H1 (cell line): ENCODE measurements at regions not wholly inside any gene's neighbourhood (a gene's known extent, or its start where the extent isn't known, plus 50 kb on each side); places are given as distances from the start of the nearest gene placed in this dataset.

Experiments used
- CTCF ChIA-PET: fragments of 300-600 bp; sonication (Branson Sonifier 250); formaldehyde crosslinking; loops from one replicate; lab custom pipeline; 2021; ENCODE audit not compliant: partially characterized antibody; lab: Charles Lee
- POLR2A ChIA-PET: fragments of 300-600 bp; sonication (Branson Sonifier 250); formaldehyde crosslinking; loops from one replicate; lab custom pipeline; 2021; ENCODE audit warnings: inconsistent platforms; ENCODE audit not compliant: partially characterized antibody; lab: Charles Lee
- DNase-seq, 2 experiments: peaks; one replicate each; pipeline versions ENCODE4 v3.0.0 to v3.0.0-alpha.2; 2010 to 2022; ENCODE audit warnings: low spot score in 2 of 2, low read depth in 1 of 2, mixed read lengths in 1 of 2
- FAIRE-seq: peaks from 2 replicates; lab custom pipeline; 2011; peaks lifted over from hg19 to GRCh38; lab: Jason Lieb, UNC
- H2AFZ ChIP-seq: 2 replicates; pipeline ENCODE4 v1.8.1; 2012; ENCODE audit warnings: low read length, inconsistent platforms
- H2AK5ac ChIP-seq: 2 replicates; pipeline ENCODE4 v1.6.1; 2013; ENCODE audit warnings: low read depth, low read length
- H2BK120ac ChIP-seq: replicated peaks from 2 replicates; pipeline ENCODE3; 2013; ENCODE audit warnings: low read depth, low read length, inconsistent platforms
- H2BK12ac ChIP-seq: 2 replicates; pipeline ENCODE4 v1.6.1; 2013; ENCODE audit warnings: low read depth, low read length
- H2BK15ac ChIP-seq: 2 replicates; pipeline ENCODE4 v1.6.1; 2013; ENCODE audit warnings: low read length
- H2BK20ac ChIP-seq: 2 replicates; pipeline ENCODE4 v1.6.1; 2013; ENCODE audit warnings: low read length
- H2BK5ac ChIP-seq: 2 replicates; pipeline ENCODE4 v1.6.1; 2013; ENCODE audit warnings: low read depth, low read length
- H3K14ac ChIP-seq: 2 replicates; pipeline ENCODE4 v1.6.1; 2013; ENCODE audit warnings: inconsistent platforms; ENCODE audit not compliant: insufficient read length
- H3K18ac ChIP-seq: 2 replicates; pipeline ENCODE4 v1.6.1; 2013; ENCODE audit warnings: low read length; ENCODE audit errors: extremely low read depth
- H3K23ac ChIP-seq: 2 replicates; pipeline ENCODE4 v1.6.1; 2013; ENCODE audit warnings: inconsistent platforms; ENCODE audit not compliant: insufficient read length
- H3K23me2 ChIP-seq: 2 replicates; pipeline ENCODE4 v1.6.1; 2013; ENCODE audit warnings: low read depth, low read length
- H3K27ac ChIP-seq: 2 replicates; pipeline ENCODE4 v1.6.1; 2011; ENCODE audit warnings: low read depth, low read length, inconsistent platforms
- H3K27me3 ChIP-seq, 4 experiments: replicated peaks in 1 of 4; 1 replicate in 1 of 4; 2 replicates in 3 of 4; pipeline versions ENCODE4 v1.6.1 to v1.8.1; 2011 to 2013; ENCODE audit warnings: low read length in 3 of 4, mild to moderate bottlenecking in 3 of 4, inconsistent platforms in 2 of 4, mixed read lengths in 2 of 4, moderate library complexity in 1 of 4; ENCODE audit not compliant: control insufficient read depth in 3 of 4, insufficient read depth in 3 of 4; ENCODE audit errors: extremely low read depth in 1 of 4
- H3K36me3 ChIP-seq, 4 experiments: 2 replicates each; pipeline versions ENCODE4 v1.6.1 to v1.8.1; 2011 to 2013; ENCODE audit warnings: mild to moderate bottlenecking in 4 of 4, low read length in 3 of 4, moderate library complexity in 2 of 4, control low read depth in 1 of 4, inconsistent platforms in 1 of 4; ENCODE audit not compliant: insufficient read depth in 4 of 4, control insufficient read depth in 2 of 4
- H3K4ac ChIP-seq: replicated peaks from 2 replicates; pipeline ENCODE3; 2013; ENCODE audit warnings: low read length, low read depth, mixed read lengths, inconsistent platforms; ENCODE audit not compliant: insufficient read length
- H3K4me1 ChIP-seq, 4 experiments: replicated peaks in 1 of 4; 1 replicate in 1 of 4; 2 replicates in 3 of 4; pipeline versions ENCODE4 v1.6.1 to v1.8.1; 2011 to 2013; ENCODE audit warnings: low read length in 3 of 4, inconsistent platforms in 2 of 4, mixed read lengths in 1 of 4; ENCODE audit not compliant: insufficient read depth in 4 of 4, control insufficient read depth in 3 of 4
- H3K4me2 ChIP-seq, 2 experiments: 2 replicates each; pipeline versions ENCODE4 v1.6.1 to v1.8.1; 2011 to 2013; ENCODE audit warnings: low read depth in 2 of 2, low read length in 2 of 2, control low read depth in 1 of 2, inconsistent platforms in 1 of 2, mild to moderate bottlenecking in 1 of 2; ENCODE audit not compliant: insufficient read depth in 1 of 2
- H3K4me3 ChIP-seq, 4 experiments: fragments of 200-600, 300-600 bp in 1 of 4; sonication (generic), shearing (Covaris generic), sonication (Bioruptor Twin) in 1 of 4; 2 replicates each; pipeline versions ENCODE4 v1.5.1 to v1.8.1; 2011 to 2016; ENCODE audit warnings: low read length in 4 of 4, low read depth in 3 of 4, control low read depth in 2 of 4, inconsistent platforms in 2 of 4, mild to moderate bottlenecking in 2 of 4, mixed read lengths in 1 of 4, moderate library complexity in 1 of 4; ENCODE audit not compliant: insufficient read depth in 2 of 4; ENCODE audit errors: extremely low read depth in 1 of 4
- H3K56ac ChIP-seq: replicated peaks from 2 replicates; pipeline ENCODE3; 2013; ENCODE audit warnings: low read depth, mild to moderate bottlenecking, mixed read lengths, low read length, inconsistent platforms; ENCODE audit not compliant: insufficient read length
- H3K79me1 ChIP-seq: 2 replicates; pipeline ENCODE4 v1.6.1; 2013; ENCODE audit warnings: low read depth, low read length, control low read depth
- H3K79me2 ChIP-seq, 2 experiments: 2 replicates each; pipeline versions ENCODE4 v1.6.1 to v1.8.1; 2012 to 2013; ENCODE audit warnings: low read length in 2 of 2, mild to moderate bottlenecking in 2 of 2, inconsistent platforms in 1 of 2; ENCODE audit not compliant: insufficient read depth in 2 of 2, control insufficient read depth in 1 of 2
- H3K9ac ChIP-seq, 4 experiments: replicated peaks in 1 of 4; 1 replicate in 1 of 4; 2 replicates in 3 of 4; pipeline versions ENCODE4 v1.6.1 to v1.8.1; 2011 to 2013; ENCODE audit warnings: low read depth in 3 of 4, low read length in 3 of 4, control low read depth in 2 of 4, mild to moderate bottlenecking in 2 of 4, moderate library complexity in 2 of 4, inconsistent platforms in 1 of 4; ENCODE audit errors: extremely low read depth in 1 of 4
- H3K9me3 ChIP-seq, 2 experiments: 2 replicates each; pipeline versions ENCODE4 v1.6.1 to v1.8.1; 2012 to 2013; ENCODE audit warnings: mild to moderate bottlenecking in 2 of 2, moderate library complexity in 2 of 2, control low read depth in 1 of 2, inconsistent platforms in 1 of 2, low read depth in 1 of 2, low read length in 1 of 2, mixed read lengths in 1 of 2; ENCODE audit not compliant: insufficient read depth in 2 of 2
- H4K20me1 ChIP-seq, 2 experiments: replicated peaks in 1 of 2; 2 replicates each; pipeline versions ENCODE3 to v1.8.1; 2011 to 2013; ENCODE audit warnings: inconsistent platforms in 2 of 2, low read length in 2 of 2, mild to moderate bottlenecking in 1 of 2; ENCODE audit not compliant: insufficient read depth in 2 of 2, control insufficient read depth in 1 of 2
- H4K5ac ChIP-seq: 2 replicates; pipeline ENCODE4 v1.6.1; 2013; ENCODE audit warnings: low read length, low read depth, mixed read lengths, inconsistent platforms; ENCODE audit not compliant: insufficient read length
- H4K8ac ChIP-seq: 2 replicates; pipeline ENCODE4 v1.8.0; 2013; ENCODE audit warnings: mild to moderate bottlenecking, moderate library complexity, low read length, inconsistent platforms; ENCODE audit not compliant: insufficient read depth; ENCODE audit errors: extremely low read depth
- H4K91ac ChIP-seq: replicated peaks from 2 replicates; pipeline ENCODE3; 2013; ENCODE audit warnings: low read length, mixed read lengths, inconsistent platforms; ENCODE audit not compliant: insufficient read length
- CHD2 ChIP-seq: IDR thresholded peaks from 2 replicates; pipeline ENCODE4 v1.6.1; 2012; ENCODE audit warnings: low read length, improper control_type of control experiment
- SIX5 ChIP-seq: IDR thresholded peaks from 2 replicates; pipeline ENCODE4 v1.6.1; 2011; ENCODE audit warnings: mild to moderate bottlenecking, low read depth, low read length
- WGBS, 2 experiments: shearing (Covaris generic) in 1 of 2; methylation state at CpG; one replicate each; pipeline versions ENCODE4 v1.1.6 to v1.1.7; 2013 to 2015; ENCODE audit warnings: low lambda C conversion rate in 2 of 2, mixed read lengths in 2 of 2, inconsistent platforms in 1 of 2, low coverage in 1 of 2, missing lambda C conversion rate in 1 of 2; ENCODE audit not compliant: insufficient replicate concordance in 2 of 2, insufficient coverage in 1 of 2, insufficient read length in 1 of 2; ENCODE audit errors: extremely low coverage in 1 of 2, missing lambda C conversion rate in 1 of 2; 5-methylcytosine and 5-hydroxymethylcytosine counted together

DNA sequence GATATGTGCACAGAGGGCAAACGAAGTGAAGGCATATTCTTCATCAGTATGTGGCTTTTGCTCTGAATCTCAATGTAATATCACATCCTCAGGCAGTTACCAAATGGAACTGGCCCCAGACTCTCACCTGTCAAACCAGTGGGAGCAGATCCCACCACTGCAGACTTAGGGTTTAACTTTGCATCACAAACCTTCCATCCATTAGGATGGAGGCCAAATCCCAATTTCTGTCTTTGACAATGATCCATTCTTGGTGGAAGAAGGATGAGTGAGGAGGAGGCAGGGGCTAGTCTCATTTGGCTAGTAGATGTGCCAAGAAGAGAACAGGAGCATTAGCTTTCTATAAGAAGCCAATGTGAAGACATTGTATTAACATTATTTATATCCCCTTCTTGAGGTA, 413.5 kb upstream of the SPRY2 start:
- Histone ChIP-seq H4K20me1 (no peaks in the 10 kb centered on the region), H2AFZ (no peak overlapping the region), H3K23ac (no peak overlapping the region), H3K4ac (no peak overlapping the region), H3K56ac (no peak overlapping the region), H2BK12ac (peak overlapping the region; percentile 12; the same call in 1 of the 2 replicates), H3K23me2 (no peaks in the 10 kb centered on the region), H2BK15ac (no peak overlapping the region), H4K5ac (no peak overlapping the region), H3K4me1 (no peaks in the 10 kb centered on the region), H4K91ac (no peak overlapping the region), H3K36me3 (no peaks in the 10 kb centered on the region), H3K9me3 (no peaks in the 10 kb centered on the region), H2BK20ac (no peak overlapping the region), H3K79me2 (no peaks in the 10 kb centered on the region), H3K9ac (no peak overlapping the region), H3K4me3 (no peak overlapping the region), H3K79me1 (no peaks in the 10 kb centered on the region), H3K4me2 (no peak overlapping the region), H4K8ac (no peak overlapping the region), H3K27ac (no peak overlapping the region), H2AK5ac (no peak overlapping the region), H2BK5ac (no peak overlapping the region), H3K18ac (no peak overlapping the region), H2BK120ac (no peak overlapping the region), H3K14ac (no peak overlapping the region), H3K27me3 (no peaks in the 10 kb centered on the region)
- TF ChIP-seq CHD2 (no peak), SIX5 (no peak)
- POLR2A ChIA-PET: no interaction called here
- FAIRE-seq (no peak), DNase-seq (no peak)
- WGBS, 2 experiments: 100% methylated on average over 1 of the region's 1 CpG; no CpG with 5 or more reads in 1 of the 2 experiments
- CTCF ChIA-PET: interaction anchor here (0.6 kb wide), 1 partner anchor 377 kb away, joined by 3 read pairs; no protein-coding TSS in a partner anchor
